Fibroblast of pulmonary artery (primary cell): ENCODE measurements at regions not wholly inside any gene's neighbourhood (a gene's known extent, or its start where the extent isn't known, plus 50 kb on each side); places are given as distances from the start of the nearest gene placed in this dataset.

Source experiments
- DNase-seq: peaks from one replicate; pipeline ENCODE4 v3.0.0-alpha.2; 2010; ENCODE audit warnings: low read depth
- H3K4me3 ChIP-seq: replicated peaks from 2 replicates; pipeline ENCODE4 v1.5.1; 2011; ENCODE audit warnings: low read depth, mild to moderate bottlenecking, control low read depth, low read length, moderate library complexity
- TF ChIP-seq, protein P1 (sequence below): IDR thresholded peaks from 2 replicates; pipeline ENCODE4 v1.5.1; 2011; ENCODE audit warnings: mild to moderate bottlenecking, control low read depth, low read length, inconsistent platforms; ENCODE audit errors: missing control alignments

DNA sequence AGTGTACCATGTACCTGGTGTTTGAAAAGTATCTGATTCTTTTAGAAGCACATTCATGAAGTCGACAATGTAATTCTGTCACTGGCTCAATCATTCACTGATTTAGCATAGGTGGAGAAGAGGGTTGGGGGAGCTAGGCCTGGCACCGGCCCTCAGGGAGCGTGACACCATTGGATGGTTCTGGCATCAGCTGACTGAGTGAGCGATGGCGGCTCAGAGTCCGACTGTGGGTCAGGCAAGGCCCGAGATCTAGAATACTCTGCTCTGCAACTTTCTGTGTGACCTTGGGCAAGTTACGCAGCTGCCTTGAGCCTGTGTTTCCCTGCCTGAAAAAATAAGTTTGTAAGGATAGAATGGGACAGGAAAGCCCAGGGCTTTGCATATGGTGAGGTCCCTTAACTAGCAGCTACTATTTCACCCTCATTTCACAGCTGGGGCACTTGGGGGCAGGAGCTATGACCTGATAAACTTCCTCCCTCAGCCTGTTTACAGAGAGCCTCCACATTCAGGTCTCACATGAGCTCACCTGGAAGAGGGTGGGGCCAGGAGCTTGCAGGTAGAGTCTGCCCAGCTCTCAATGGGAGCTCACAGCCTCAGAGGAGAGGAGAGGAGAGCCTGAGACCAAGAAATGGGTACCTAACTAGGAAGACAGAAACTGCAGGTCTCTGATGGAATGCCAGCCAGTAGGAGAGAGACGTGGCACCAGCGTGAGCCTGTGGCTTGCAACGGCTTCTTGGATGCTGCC, 153.7 kb upstream of the TLE3 start:
- DNase-seq, result no peak
- no peak overlapping the region for H3K4me3 ChIP-seq
- TF ChIP-seq, protein P1, sequence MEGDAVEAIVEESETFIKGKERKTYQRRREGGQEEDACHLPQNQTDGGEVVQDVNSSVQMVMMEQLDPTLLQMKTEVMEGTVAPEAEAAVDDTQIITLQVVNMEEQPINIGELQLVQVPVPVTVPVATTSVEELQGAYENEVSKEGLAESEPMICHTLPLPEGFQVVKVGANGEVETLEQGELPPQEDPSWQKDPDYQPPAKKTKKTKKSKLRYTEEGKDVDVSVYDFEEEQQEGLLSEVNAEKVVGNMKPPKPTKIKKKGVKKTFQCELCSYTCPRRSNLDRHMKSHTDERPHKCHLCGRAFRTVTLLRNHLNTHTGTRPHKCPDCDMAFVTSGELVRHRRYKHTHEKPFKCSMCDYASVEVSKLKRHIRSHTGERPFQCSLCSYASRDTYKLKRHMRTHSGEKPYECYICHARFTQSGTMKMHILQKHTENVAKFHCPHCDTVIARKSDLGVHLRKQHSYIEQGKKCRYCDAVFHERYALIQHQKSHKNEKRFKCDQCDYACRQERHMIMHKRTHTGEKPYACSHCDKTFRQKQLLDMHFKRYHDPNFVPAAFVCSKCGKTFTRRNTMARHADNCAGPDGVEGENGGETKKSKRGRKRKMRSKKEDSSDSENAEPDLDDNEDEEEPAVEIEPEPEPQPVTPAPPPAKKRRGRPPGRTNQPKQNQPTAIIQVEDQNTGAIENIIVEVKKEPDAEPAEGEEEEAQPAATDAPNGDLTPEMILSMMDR, result no peak

DNA sequence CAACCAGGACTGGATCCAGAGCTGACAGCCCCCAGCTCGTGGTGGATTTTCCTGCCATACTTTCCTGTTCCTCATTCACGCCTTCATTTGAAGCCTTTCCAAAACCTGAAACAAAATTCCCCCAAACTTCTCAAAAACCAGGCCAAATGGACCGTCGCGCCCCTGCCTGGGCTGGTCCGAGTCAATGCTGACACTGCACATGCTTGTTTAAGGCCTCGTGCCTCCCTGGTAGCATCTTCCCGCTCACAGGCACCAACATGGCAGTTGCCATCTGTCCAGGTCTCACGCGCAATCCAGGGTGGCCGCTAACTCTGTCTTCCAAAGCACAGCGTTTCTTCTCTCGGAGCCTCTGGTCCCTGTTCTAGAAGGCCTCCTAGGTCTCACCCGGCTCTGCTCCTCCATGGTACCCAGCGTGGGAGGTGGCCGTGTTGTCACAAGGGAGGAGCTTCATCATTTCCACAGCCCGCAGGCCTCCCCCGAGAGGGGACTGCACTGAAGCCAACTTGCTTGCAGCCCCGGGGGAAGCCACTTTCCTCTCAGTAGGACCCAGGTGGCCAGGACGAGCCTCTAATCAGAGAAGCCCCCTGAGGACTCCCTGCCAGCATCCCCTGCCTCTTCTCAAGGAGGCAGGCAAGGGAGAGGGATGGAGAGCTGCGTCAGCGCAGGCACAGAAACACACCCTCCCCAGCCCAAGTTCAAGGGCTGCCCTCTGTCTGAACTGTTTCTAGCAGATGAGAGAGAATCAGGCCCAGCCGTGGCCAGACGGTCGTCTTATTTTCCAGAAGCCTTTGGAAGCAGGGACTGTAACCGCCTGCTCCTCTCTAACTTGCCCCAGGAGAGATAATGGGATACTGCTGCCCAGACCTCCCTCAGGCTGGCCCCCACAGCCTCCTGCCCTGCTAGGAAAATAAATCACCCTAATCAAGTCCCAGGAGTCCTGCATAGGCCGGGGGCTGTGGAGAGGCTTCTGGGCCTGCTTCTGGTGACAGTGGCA, 152.8 kb upstream of the TLE3 start:
- TF ChIP-seq, protein P1, result no peak
- H3K4me3 ChIP-seq, result no peak overlapping the region

DNA sequence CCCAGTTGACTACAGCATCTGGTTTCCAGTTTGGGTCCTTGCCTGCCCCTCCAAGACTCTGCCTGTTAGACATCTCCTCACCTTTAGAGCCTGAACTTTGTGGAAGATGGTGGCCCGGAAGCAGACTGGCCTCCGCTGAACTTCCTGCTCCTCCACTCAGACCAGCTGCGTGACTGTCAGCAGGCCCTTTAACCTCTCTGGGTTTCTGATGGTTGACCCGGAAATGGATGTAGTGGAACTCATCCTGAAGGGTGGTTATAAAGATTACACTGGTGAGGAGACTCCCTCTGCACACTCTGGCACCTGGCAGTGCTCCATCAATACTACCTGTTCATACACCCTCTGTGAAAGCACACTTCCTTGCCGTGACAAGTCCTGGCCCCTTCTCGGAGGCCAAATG, 151.9 kb upstream of the TLE3 start:
- TF ChIP-seq, protein P1, result no peak
- no peak for DNase-seq
- H3K4me3 ChIP-seq, result no peak overlapping the region

More for the DNA sequence above, 152.8 kb upstream of the TLE3 start:
- DNase-seq, result no peak

DNA sequence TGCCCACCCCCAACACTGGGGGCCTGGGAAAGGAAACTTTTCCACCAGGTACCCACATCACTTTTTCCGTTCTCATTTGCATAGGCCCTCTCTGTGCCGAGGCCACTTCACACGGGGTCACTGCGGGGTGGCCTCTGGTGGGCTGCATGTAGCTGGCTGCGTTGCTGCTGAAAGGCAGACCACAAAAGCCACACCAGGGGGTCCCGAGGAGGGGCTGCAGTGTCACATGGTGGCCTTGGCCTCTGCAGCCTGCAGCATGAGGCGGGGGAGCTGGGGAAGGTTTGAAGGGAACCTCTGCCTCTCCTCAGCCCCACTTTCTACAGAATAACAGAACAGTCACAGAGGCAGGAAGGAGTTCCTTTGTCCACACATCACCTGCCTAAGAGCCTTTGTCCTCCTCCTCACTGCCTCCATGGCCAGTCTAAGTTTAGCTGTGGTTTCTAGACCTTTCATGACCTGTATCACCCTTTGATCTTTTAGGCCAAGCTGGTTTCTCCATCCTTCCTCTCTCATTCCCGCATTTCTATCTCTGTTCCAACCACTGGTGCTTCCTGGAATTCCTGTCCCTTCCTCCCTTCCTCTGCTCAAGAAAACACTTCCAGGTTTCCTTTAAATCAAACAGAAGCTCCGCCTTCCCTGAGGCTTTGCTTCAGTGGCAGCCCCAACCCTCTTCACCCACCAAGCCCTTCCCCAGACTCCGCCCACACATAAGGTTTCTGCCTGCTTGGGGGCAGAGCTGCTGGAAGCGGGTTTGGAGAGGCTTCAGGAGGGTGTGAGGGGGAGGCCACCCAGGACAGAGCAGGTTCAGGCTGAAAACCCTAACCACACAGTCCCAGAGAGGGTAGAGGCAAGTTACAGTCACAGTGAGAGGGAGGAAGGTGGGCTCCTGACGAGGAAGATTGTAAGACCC, 150.7 kb upstream of the TLE3 start:
- TF ChIP-seq, protein P1, result no peak
- no peak for DNase-seq
- no peak overlapping the region for H3K4me3 ChIP-seq

DNA sequence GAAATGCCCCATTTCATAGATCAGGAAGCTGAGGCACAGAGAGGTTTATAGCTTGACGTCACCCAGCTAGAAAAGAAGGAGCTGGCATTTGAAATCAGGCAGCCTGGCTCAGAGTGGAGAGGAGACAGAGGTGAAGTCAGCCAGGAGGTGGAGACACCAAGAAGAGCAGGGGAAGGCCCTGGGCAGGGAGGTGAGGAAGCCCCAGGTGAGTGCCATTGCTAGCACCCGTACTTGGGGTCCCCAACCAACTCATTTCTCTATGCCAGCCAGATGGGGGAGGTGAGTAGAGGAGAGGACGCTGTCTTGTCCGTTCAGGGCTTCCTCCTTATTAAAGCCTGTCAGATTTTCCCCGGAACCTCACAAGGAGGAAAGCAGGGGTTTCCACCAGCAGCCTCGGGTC, 149.6 kb upstream of the TLE3 start:
- TF ChIP-seq, protein P1, result no peak
- no peak overlapping the region for H3K4me3 ChIP-seq
- no peak for DNase-seq

DNA sequence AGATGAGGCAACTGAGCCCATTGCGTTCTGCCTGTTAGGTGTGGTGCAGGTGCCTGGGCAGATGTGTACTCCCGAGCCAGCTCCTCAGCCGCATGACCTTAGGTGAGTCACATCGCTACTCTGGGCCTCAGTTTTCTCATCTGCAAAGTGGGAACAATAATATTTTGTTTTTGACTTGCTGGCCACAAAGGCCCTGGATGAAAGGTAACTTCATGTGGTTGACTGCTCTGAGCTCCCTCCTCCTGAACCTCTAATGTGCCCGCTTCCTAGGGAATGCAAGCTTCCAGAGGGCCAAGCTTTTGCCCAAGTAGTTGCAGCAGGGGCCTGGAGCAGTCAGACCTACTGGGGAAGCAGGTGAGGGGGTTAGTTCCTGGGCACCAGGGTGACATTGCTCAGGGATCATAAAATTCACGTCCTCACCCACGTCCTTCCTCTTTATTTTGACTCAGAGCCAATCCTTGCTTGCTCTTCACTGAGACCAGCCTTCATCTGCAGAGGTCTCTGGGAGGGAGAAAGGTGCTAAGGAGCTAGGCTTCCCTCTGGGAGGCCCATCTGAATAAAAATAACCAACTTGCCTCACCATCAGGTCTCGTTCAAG, 149.0 kb upstream of the TLE3 start:
- no peak overlapping the region for H3K4me3 ChIP-seq
- TF ChIP-seq, protein P1, result no peak
- no peak for DNase-seq
